CD14-positive monocyte (primary cell): ENCODE measurements at regions not wholly inside any gene's neighbourhood (a gene's known extent, or its start where the extent isn't known, plus 50 kb on each side); places are given as distances from the start of the nearest gene placed in this dataset.

Source experiments
- DNase-seq, 3 donors: peaks; one replicate each; pipeline ENCODE4 v3.0.0-alpha.2; 2011 to 2022
- H2AFZ ChIP-seq: 2 replicates; pipeline ENCODE4 v1.6.0; 2012; ENCODE audit warnings: mild to moderate bottlenecking, low read depth, low read length, inconsistent platforms; ENCODE audit not compliant: insufficient read depth, poor library complexity, severe bottlenecking
- H3K27ac ChIP-seq, 2 donors: 1 replicate in 1 of 2; 2 replicates in 1 of 2; pipeline ENCODE4 v1.5.1; 2012 to 2013; ENCODE audit warnings: low read length in 2 of 2, control low read depth in 1 of 2, inconsistent platforms in 1 of 2, low read depth in 1 of 2, mild to moderate bottlenecking in 1 of 2
- H3K27me3 ChIP-seq, 2 donors: one replicate each; pipeline versions ENCODE4 v1.6.0 to v1.6.1; 2011 to 2013; ENCODE audit warnings: low read length in 2 of 2; ENCODE audit not compliant: control insufficient read depth in 2 of 2, insufficient read depth in 2 of 2
- H3K36me3 ChIP-seq, 2 donors: replicated peaks in 1 of 2; 1 replicate in 1 of 2; 2 replicates in 1 of 2; pipeline versions ENCODE4 v1.5.1 to v1.6.1; 2012 to 2013; ENCODE audit warnings: low read length in 2 of 2, control low read depth in 1 of 2, inconsistent platforms in 1 of 2, mild to moderate bottlenecking in 1 of 2; ENCODE audit not compliant: insufficient read depth in 2 of 2, control insufficient read depth in 1 of 2
- H3K4me1 ChIP-seq, 2 donors: 1 replicate in 1 of 2; 2 replicates in 1 of 2; pipeline versions ENCODE4 v1.5.1 to v1.6.1; 2012 to 2013; ENCODE audit warnings: low read length in 2 of 2, control low read depth in 1 of 2, inconsistent platforms in 1 of 2, mild to moderate bottlenecking in 1 of 2, moderate library complexity in 1 of 2; ENCODE audit not compliant: insufficient read depth in 2 of 2, control insufficient read depth in 1 of 2
- H3K4me2 ChIP-seq: replicated peaks from 2 replicates; pipeline ENCODE3; 2012; ENCODE audit warnings: low read length, moderate library complexity, mild to moderate bottlenecking; ENCODE audit not compliant: poor library complexity, severe bottlenecking; ENCODE audit errors: extremely low read depth
- H3K4me3 ChIP-seq, 3 experiments: fragments of 200-600 bp in 1 of 3; sonication (generic) in 1 of 3; replicated peaks in 1 of 3; 1 replicate in 2 of 3; 2 replicates in 1 of 3; pipeline ENCODE4 v1.5.1; 2011 to 2013; ENCODE audit warnings: low read length in 3 of 3, mild to moderate bottlenecking in 3 of 3, control low read depth in 2 of 3, low read depth in 2 of 3, inconsistent platforms in 1 of 3, moderate library complexity in 1 of 3
- H3K79me2 ChIP-seq: 2 replicates; pipeline ENCODE4 v1.6.0; 2012; ENCODE audit warnings: mild to moderate bottlenecking, control low read depth, inconsistent platforms, low read length, moderate library complexity; ENCODE audit not compliant: insufficient read depth
- H3K9ac ChIP-seq: 2 replicates; pipeline ENCODE4 v1.6.0; 2017; ENCODE audit warnings: low read length, mild to moderate bottlenecking; ENCODE audit not compliant: insufficient read depth, poor library complexity, severe bottlenecking
- H3K9me3 ChIP-seq, 2 donors: replicated peaks in 1 of 2; 1 replicate in 1 of 2; 2 replicates in 1 of 2; pipeline versions ENCODE4 v1.5.1 to v1.6.1; 2012 to 2013; ENCODE audit warnings: low read length in 2 of 2, control low read depth in 1 of 2; ENCODE audit not compliant: control insufficient read depth in 1 of 2, insufficient read depth in 1 of 2
- H4K20me1 ChIP-seq: 2 replicates; pipeline ENCODE4 v1.6.0; 2012; ENCODE audit warnings: mild to moderate bottlenecking, low read length, control low read depth, moderate library complexity; ENCODE audit not compliant: insufficient read depth
- H3K27ac Mint-ChIP-seq, 7 donors: one replicate each; pipeline ENCODE4 v1.8.0; 2020; ENCODE audit warnings: mild to moderate bottlenecking in 7 of 7, mixed read lengths in 7 of 7, moderate library complexity in 6 of 7, inconsistent platforms in 2 of 7
- H3K27me3 Mint-ChIP-seq, 3 donors: one replicate each; pipeline ENCODE4 v1.8.0; 2021 to 2022; ENCODE audit warnings: low read depth in 3 of 3, mild to moderate bottlenecking in 3 of 3, mixed read lengths in 3 of 3, moderate library complexity in 3 of 3, inconsistent platforms in 1 of 3
- H3K36me3 Mint-ChIP-seq, 2 donors: one replicate each; pipeline ENCODE4 v1.8.0; 2020; ENCODE audit warnings: mixed read lengths in 2 of 2, inconsistent platforms in 1 of 2, mild to moderate bottlenecking in 1 of 2
- H3K4me1 Mint-ChIP-seq: one replicate; pipeline ENCODE4 v1.8.0; 2020; ENCODE audit warnings: mild to moderate bottlenecking, mixed read lengths
- H3K4me3 Mint-ChIP-seq, 2 donors: one replicate each; pipeline ENCODE4 v1.8.0; 2020; ENCODE audit warnings: mild to moderate bottlenecking in 2 of 2, mixed read lengths in 2 of 2, moderate library complexity in 1 of 2
- H3K9me3 Mint-ChIP-seq, 7 donors: one replicate each; pipeline ENCODE4 v1.8.0; 2020 to 2022; ENCODE audit warnings: mixed read lengths in 7 of 7, mild to moderate bottlenecking in 6 of 7, moderate library complexity in 6 of 7, inconsistent platforms in 2 of 7
- WGBS: methylation state at CpG from one replicate; pipeline ENCODE4 v1.1.5; 2013; ENCODE audit warnings: missing lambda C conversion rate; ENCODE audit not compliant: insufficient coverage; 5-methylcytosine and 5-hydroxymethylcytosine counted together
- intact Hi-C, 2 donors: fragments of 100-400 bp; cut with micrococcal nuclease; formaldehyde crosslinking; loops; one replicate each; pipeline versions ENCODE4 v1.15.0 to v1.15.1; 2023
- TF ChIP-seq, protein P1 (sequence below): fragments of 200-600 bp; IDR thresholded peaks from one replicate; pipeline ENCODE4 v1.8.0; 2022; ENCODE audit warnings: antibody characterized with exemption, mild to moderate bottlenecking

DNA sequence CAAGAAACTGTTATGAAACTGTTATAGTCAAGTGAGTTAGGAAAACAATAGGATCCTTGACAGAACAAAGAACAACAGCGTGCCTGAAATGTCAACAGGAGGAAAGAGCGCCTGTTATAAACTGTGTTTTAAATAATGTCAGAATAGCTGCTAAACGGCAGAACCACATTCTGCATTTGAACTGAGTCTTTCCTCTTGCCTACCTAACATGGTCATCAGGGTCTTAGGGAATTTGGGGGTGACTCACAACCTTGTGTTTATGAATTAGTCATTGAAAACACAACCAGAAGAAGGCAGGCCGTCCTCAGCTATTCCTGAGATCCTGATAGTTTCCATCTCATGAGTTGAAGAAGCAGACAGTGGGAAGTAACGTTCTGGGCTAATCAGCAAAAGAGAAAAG lies 222.0 kb upstream of the FN1 start:
- Histone ChIP-seq H3K4me1 (no peaks in the 10 kb centered on the region), H3K36me3 (no peaks in the 10 kb centered on the region), H3K4me3 (no peak overlapping the region), H3K9ac (no peak overlapping the region), H3K4me2 (no peak overlapping the region), H3K27me3 (peaks cover 6 to 11% of the 10 kb centered on the region in 2 donors), H3K79me2 (no peaks in the 10 kb centered on the region), H3K9me3 (no peaks in the 10 kb centered on the region), H2AFZ (no peak overlapping the region), H3K27ac (no peak overlapping the region), H4K20me1 (no peaks in the 10 kb centered on the region)
- intact Hi-C loops, result no loop called here
- TF ChIP-seq, protein P1, sequence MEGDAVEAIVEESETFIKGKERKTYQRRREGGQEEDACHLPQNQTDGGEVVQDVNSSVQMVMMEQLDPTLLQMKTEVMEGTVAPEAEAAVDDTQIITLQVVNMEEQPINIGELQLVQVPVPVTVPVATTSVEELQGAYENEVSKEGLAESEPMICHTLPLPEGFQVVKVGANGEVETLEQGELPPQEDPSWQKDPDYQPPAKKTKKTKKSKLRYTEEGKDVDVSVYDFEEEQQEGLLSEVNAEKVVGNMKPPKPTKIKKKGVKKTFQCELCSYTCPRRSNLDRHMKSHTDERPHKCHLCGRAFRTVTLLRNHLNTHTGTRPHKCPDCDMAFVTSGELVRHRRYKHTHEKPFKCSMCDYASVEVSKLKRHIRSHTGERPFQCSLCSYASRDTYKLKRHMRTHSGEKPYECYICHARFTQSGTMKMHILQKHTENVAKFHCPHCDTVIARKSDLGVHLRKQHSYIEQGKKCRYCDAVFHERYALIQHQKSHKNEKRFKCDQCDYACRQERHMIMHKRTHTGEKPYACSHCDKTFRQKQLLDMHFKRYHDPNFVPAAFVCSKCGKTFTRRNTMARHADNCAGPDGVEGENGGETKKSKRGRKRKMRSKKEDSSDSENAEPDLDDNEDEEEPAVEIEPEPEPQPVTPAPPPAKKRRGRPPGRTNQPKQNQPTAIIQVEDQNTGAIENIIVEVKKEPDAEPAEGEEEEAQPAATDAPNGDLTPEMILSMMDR, result no peak
- Mint-ChIP-seq H3K9me3 (peaks cover 0 to 2% (median 0%) of the 10 kb centered on the region in 7 donors), H3K4me1 (no peaks in the 10 kb centered on the region), H3K36me3 (no peaks in the 10 kb centered on the region), H3K27me3 (peaks cover 6 to 41% (median 25%) of the 10 kb centered on the region in 3 donors), H3K4me3 (no peak overlapping the region), H3K27ac (no peak overlapping the region)
- DNase-seq, result peak in 1 of 3 donors; percentile 57
- WGBS, result no CpG with 5 or more reads among the region's 5 CpGs

DNA sequence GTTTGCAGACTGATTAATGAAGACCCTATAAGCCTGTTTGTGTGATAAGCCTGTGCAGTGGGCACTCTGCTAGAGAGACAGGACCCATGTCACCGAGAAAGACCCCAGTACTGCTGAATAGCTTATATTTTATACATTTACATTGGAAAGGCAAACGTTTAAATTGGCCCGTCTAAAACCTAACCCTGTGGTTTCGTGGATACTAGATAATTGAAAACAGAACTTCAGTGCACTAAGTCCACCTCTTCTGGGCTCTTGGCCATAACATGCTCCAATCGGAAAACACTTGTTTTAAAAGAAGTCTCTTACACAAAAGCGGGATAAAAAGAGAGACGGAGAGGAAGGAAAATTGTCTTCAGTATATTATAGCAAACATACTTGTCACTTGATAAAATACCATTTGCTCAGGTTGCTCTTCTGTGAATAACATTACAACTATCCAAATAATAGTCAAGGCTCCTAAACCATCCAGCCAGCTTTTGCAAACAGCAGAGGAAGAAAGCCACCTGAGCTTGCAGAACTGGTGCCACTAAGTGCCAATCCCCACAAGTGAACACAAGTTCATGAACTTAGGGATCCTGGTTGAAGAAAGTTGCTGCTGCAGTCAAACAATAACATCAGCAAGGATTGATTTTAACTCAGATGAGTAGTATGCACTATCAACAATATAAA lies 218.4 kb upstream of the FN1 start:
- Histone ChIP-seq H3K4me3 (no peak overlapping the region), H3K79me2 (no peaks in the 10 kb centered on the region), H3K9me3 (no peaks in the 10 kb centered on the region), H3K9ac (no peak overlapping the region), H3K36me3 (no peaks in the 10 kb centered on the region), H3K4me2 (no peak overlapping the region), H3K27ac (no peak overlapping the region), H4K20me1 (no peaks in the 10 kb centered on the region), H3K27me3 (peaks cover 4 to 6% of the 10 kb centered on the region in 2 donors), H2AFZ (no peak overlapping the region), H3K4me1 (no peaks in the 10 kb centered on the region)
- Mint-ChIP-seq H3K4me1 (no peaks in the 10 kb centered on the region), H3K27ac (no peak overlapping the region), H3K36me3 (no peaks in the 10 kb centered on the region), H3K27me3 (peaks cover 3 to 26% (median 14%) of the 10 kb centered on the region in 3 donors), H3K4me3 (no peak overlapping the region), H3K9me3 (peaks cover 0 to 7% (median 0%) of the 10 kb centered on the region in 7 donors)
- no peak for DNase-seq
- TF ChIP-seq, protein P1, result no peak
- 100% methylated on average over 3 of the region's 7 CpGs for WGBS
- intact Hi-C loops, result no loop called here
